SK-N-SH (cell line): ENCODE measurements at regions not wholly inside any gene's neighbourhood (a gene's known extent, or its start where the extent isn't known, plus 50 kb on each side); places are given as distances from the start of the nearest gene placed in this dataset.

ENCODE experiments used
- CTCF ChIA-PET: fragments of 300-600, 350-600 bp; formaldehyde crosslinking; extraction: SDS; loops from one replicate; lab custom pipeline; 2021; lab: Yijun Ruan, JAX
- POLR2A ChIA-PET: fragments of 350-600 bp; sonication (Branson Sonifier 250); formaldehyde crosslinking; extraction: SDS; loops from one replicate; lab custom pipeline; 2020; ENCODE audit warnings: antibody characterized with exemption, inconsistent platforms; lab: Yijun Ruan, JAX
- DNase-seq: peaks from one replicate; pipeline ENCODE4 v3.0.0; 2012
- H2AFZ ChIP-seq: fragments of 200-600 bp; sonication (generic); 2 replicates; pipeline ENCODE4 v1.8.1; 2016; ENCODE audit warnings: antibody characterized with exemption, mild to moderate bottlenecking, low read depth
- H3F3A ChIP-seq: fragments of 200-600 bp; sonication (generic); replicated peaks from 2 replicates; pipeline ENCODE3; 2016; ENCODE audit warnings: antibody characterized with exemption, mild to moderate bottlenecking; ENCODE audit not compliant: insufficient read depth
- H3K27ac ChIP-seq, 2 experiments: fragments of 200-500 bp in 1 of 2; fragments of 200-600 bp in 1 of 2; sonication (Bioruptor generic) in 1 of 2; sonication (generic), shearing (Covaris generic) in 1 of 2; 2 replicates each; pipeline versions ENCODE4 v1.5.1 to v1.6.1; 2014 to 2016; ENCODE audit warnings: low read depth in 2 of 2, inconsistent platforms in 1 of 2, low read length in 1 of 2, mild to moderate bottlenecking in 1 of 2, mixed read lengths in 1 of 2
- H3K27me3 ChIP-seq: fragments of 200-600 bp; sonication (generic), shearing (Covaris generic); 2 replicates; pipeline ENCODE4 v1.6.1; 2016; ENCODE audit warnings: mixed run types; ENCODE audit not compliant: insufficient read depth
- H3K36me3 ChIP-seq, 2 experiments: fragments of 200-500 bp in 1 of 2; fragments of 200-600 bp in 1 of 2; sonication (Bioruptor generic) in 1 of 2; sonication (generic) in 1 of 2; replicated peaks in 1 of 2; 2 replicates each; pipeline versions ENCODE3 to v1.5.1; 2014 to 2016; ENCODE audit warnings: low read length in 1 of 2, mild to moderate bottlenecking in 1 of 2; ENCODE audit not compliant: insufficient read depth in 2 of 2, control insufficient read depth in 1 of 2
- H3K4me1 ChIP-seq, 2 experiments: fragments of 200-500 bp in 1 of 2; fragments of 200-600 bp in 1 of 2; sonication (Bioruptor generic) in 1 of 2; sonication (generic), shearing (Covaris generic) in 1 of 2; 2 replicates each; pipeline versions ENCODE4 v1.5.1 to v1.6.1; 2014 to 2016; ENCODE audit warnings: low read depth in 1 of 2, low read length in 1 of 2, mixed run types in 1 of 2; ENCODE audit not compliant: insufficient read depth in 2 of 2, control insufficient read depth in 1 of 2
- H3K4me2 ChIP-seq: fragments of 200-600 bp; sonication (generic), shearing (Covaris generic); 2 replicates; pipeline ENCODE4 v1.6.1; 2017; ENCODE audit warnings: mixed run types
- H3K4me3 ChIP-seq, 2 experiments: fragments of 200-500 bp in 1 of 2; fragments of 200-600 bp in 1 of 2; sonication (Bioruptor generic) in 1 of 2; sonication (generic), shearing (Covaris generic) in 1 of 2; 2 replicates each; pipeline versions ENCODE4 v1.5.1 to v1.8.1; 2014 to 2016; ENCODE audit warnings: low read depth in 2 of 2, inconsistent platforms in 1 of 2, low read length in 1 of 2, mild to moderate bottlenecking in 1 of 2, mixed read lengths in 1 of 2, moderate library complexity in 1 of 2
- H3K79me2 ChIP-seq: fragments of 200-600 bp; sonication (generic); 2 replicates; pipeline ENCODE4 v1.8.1; 2017; ENCODE audit warnings: mild to moderate bottlenecking; ENCODE audit not compliant: insufficient read depth
- H3K9ac ChIP-seq: fragments of 200-600 bp; sonication (generic); 2 replicates; pipeline ENCODE4 v1.6.1; 2017; ENCODE audit warnings: mixed run types
- H3K9me2 ChIP-seq: fragments of 200-600 bp; sonication (generic); 2 replicates; pipeline ENCODE4 v1.6.1; 2017; ENCODE audit warnings: mixed run types
- H3K9me3 ChIP-seq: fragments of 200-600 bp; sonication (generic); 2 replicates; pipeline ENCODE4 v1.6.1; 2017; ENCODE audit warnings: mixed run types, mild to moderate bottlenecking, moderate library complexity
- H4K20me1 ChIP-seq: fragments of 200-600 bp; sonication (generic); 2 replicates; pipeline ENCODE4 v1.6.1; 2017; ENCODE audit warnings: mild to moderate bottlenecking, mixed run types; ENCODE audit not compliant: insufficient read depth
- CHD2 ChIP-seq: fragments of 150-350 bp; IDR thresholded peaks from 2 replicates; pipeline ENCODE4 v1.6.1; 2018; ENCODE audit warnings: low read length; ENCODE audit not compliant: partially characterized antibody
- EP300 ChIP-seq, 2 experiments: IDR thresholded peaks; 2 replicates each; pipeline versions ENCODE4 v1.4.0 to v1.6.1; 2012; ENCODE audit warnings: borderline replicate concordance in 1 of 2, low read depth in 1 of 2, low read length in 1 of 2
- FOSL2 ChIP-seq: IDR thresholded peaks from 2 replicates; pipeline ENCODE4 v1.4.0; 2012; ENCODE audit warnings: low read depth, mild to moderate bottlenecking, moderate library complexity, borderline replicate concordance
- FOXJ3 ChIP-seq: sonication (generic); formaldehyde crosslinking; IDR thresholded peaks from 2 replicates; pipeline ENCODE4 v1.5.1; 2020; ENCODE audit warnings: mild to moderate bottlenecking, missing genetic modification reagents
- FOXM1 ChIP-seq: IDR thresholded peaks from 2 replicates; pipeline ENCODE4 v1.4.0; 2012; ENCODE audit warnings: low read depth, mild to moderate bottlenecking
- GABPA ChIP-seq: IDR thresholded peaks from 2 replicates; pipeline ENCODE4 v1.4.0; 2012; ENCODE audit warnings: low read depth, mild to moderate bottlenecking
- GATA2 ChIP-seq: sonication (generic); formaldehyde crosslinking; IDR thresholded peaks from 2 replicates; pipeline ENCODE4 v1.5.0; 2020; ENCODE audit warnings: mild to moderate bottlenecking, missing genetic modification reagents
- IRF3 ChIP-seq: fragments of 150-350 bp; IDR thresholded peaks from 2 replicates; pipeline ENCODE4 v1.6.1; 2016; ENCODE audit warnings: mild to moderate bottlenecking, low read depth, low read length
- JUND ChIP-seq: IDR thresholded peaks from 2 replicates; pipeline ENCODE4 v1.4.0; 2012
- MEF2A ChIP-seq: IDR thresholded peaks from 2 replicates; pipeline ENCODE4 v1.4.0; 2012; ENCODE audit warnings: low read depth, borderline replicate concordance
- MXI1 ChIP-seq: IDR thresholded peaks from 2 replicates; pipeline ENCODE4 v1.6.1; 2012; ENCODE audit warnings: mild to moderate bottlenecking, low read depth, low read length, improper control_type of control experiment
- NFIC ChIP-seq: IDR thresholded peaks from 2 replicates; pipeline ENCODE4 v1.4.0; 2012; ENCODE audit warnings: borderline replicate concordance
- NRF1 ChIP-seq: IDR thresholded peaks from 2 replicates; pipeline ENCODE4 v1.6.1; 2012; ENCODE audit warnings: low read depth, mild to moderate bottlenecking, low read length
- PBX3 ChIP-seq: IDR thresholded peaks from 2 replicates; pipeline ENCODE4; 2012
- POLR2AphosphoS5 ChIP-seq: IDR thresholded peaks from 2 replicates; pipeline ENCODE4 v1.6.1; 2012; ENCODE audit warnings: low read depth, low read length
- RAD21 ChIP-seq: IDR thresholded peaks from 2 replicates; pipeline ENCODE4 v1.6.1; 2012; ENCODE audit warnings: mild to moderate bottlenecking, low read length
- RCOR1 ChIP-seq: fragments of 150-350 bp; IDR thresholded peaks from 2 replicates; pipeline ENCODE4 v1.6.1; 2017; ENCODE audit warnings: antibody characterized with exemption, low read length
- RFX5 ChIP-seq: IDR thresholded peaks from 2 replicates; pipeline ENCODE4 v1.6.1; 2012; ENCODE audit warnings: mild to moderate bottlenecking, improper control_type of control experiment, low read length
- RXRA ChIP-seq: IDR thresholded peaks from 2 replicates; pipeline ENCODE4 v1.4.0; 2012; ENCODE audit warnings: low read depth, mild to moderate bottlenecking, borderline replicate concordance
- SIN3A ChIP-seq: IDR thresholded peaks from 2 replicates; pipeline ENCODE4 v1.6.1; 2012; ENCODE audit warnings: low read depth, mild to moderate bottlenecking, low read length, moderate library complexity, borderline replicate concordance
- SMC3 ChIP-seq: IDR thresholded peaks from 2 replicates; pipeline ENCODE4 v1.6.1; 2012; ENCODE audit warnings: low read depth, low read length, improper control_type of control experiment
- TAF1 ChIP-seq: IDR thresholded peaks from 2 replicates; pipeline ENCODE4 v1.6.1; 2012; ENCODE audit warnings: low read depth, mild to moderate bottlenecking, low read length, moderate library complexity, borderline replicate concordance
- TCF12 ChIP-seq: IDR thresholded peaks from 2 replicates; pipeline ENCODE4 v1.4.0; 2012
- TEAD4 ChIP-seq: IDR thresholded peaks from 2 replicates; pipeline ENCODE4 v1.4.0; 2012; ENCODE audit warnings: mild to moderate bottlenecking, borderline replicate concordance; ENCODE audit not compliant: insufficient read depth
- YY1 ChIP-seq: IDR thresholded peaks from 2 replicates; pipeline ENCODE4 v1.4.0; 2012; ENCODE audit warnings: low read depth, mild to moderate bottlenecking
- ZBTB33 ChIP-seq: IDR thresholded peaks from 2 replicates; pipeline ENCODE4 v1.4.0; 2012; ENCODE audit warnings: low read depth, borderline replicate concordance
- WGBS: methylation state at CpG from one replicate; pipeline ENCODE4 v1.1.6; 2017; ENCODE audit warnings: low lambda C conversion rate; 5-methylcytosine and 5-hydroxymethylcytosine counted together
- TF ChIP-seq, protein P1 (sequence below): IDR thresholded peaks from 2 replicates; pipeline ENCODE4 v1.4.0; 2012; ENCODE audit warnings: low read depth
- TF ChIP-seq, protein P2 (sequence below): IDR thresholded peaks from 2 replicates; pipeline ENCODE4 v1.4.0; 2012; ENCODE audit warnings: low read depth, borderline replicate concordance
- TF ChIP-seq, protein P3 (sequence below): fragments of 200-600 bp; sonication (generic); IDR thresholded peaks from 2 replicates; pipeline ENCODE4 v1.6.1; 2017; ENCODE audit warnings: antibody characterized with exemption, mild to moderate bottlenecking, moderate library complexity

DNA sequence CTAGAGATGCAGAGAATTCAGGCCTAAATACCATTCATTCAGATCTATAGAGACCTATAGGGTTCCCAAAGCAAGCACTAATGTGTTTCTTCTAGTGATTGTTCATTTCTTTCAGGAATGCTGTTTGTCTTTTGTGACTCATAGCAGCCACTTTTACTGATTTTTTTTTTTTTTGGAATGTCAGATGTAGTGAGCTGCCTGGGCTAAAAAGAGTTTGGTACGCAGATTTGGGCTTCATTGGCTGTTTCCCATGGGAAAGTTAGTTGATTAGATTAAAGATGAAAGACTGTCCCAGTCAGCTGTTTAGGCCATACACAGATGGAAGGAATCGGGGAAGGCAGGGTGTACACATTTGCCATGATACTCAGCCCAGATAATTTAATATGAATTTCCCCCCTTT is 87.6 kb downstream of the CDC42EP3 start:
- Histone ChIP-seq H3K4me3 (no peak overlapping the region), H2AFZ (no peak overlapping the region), H3K9me3 (no peaks in the 10 kb centered on the region), H3F3A (peaks cover 54% of the 10 kb centered on the region), H3K4me1 (peaks cover 22 to 67% of the 10 kb centered on the region in 2 experiments), H3K79me2 (no peaks in the 10 kb centered on the region), H3K9me2 (no peaks in the 10 kb centered on the region), H4K20me1 (no peaks in the 10 kb centered on the region), H3K27me3 (no peaks in the 10 kb centered on the region), H3K4me2 (peak overlapping the region; percentile 57; the same call in 1 of the 2 replicates), H3K27ac (peak overlapping the region; percentile 48 to 96; a peak in 3 of 4 replicates), H3K9ac (peak overlapping the region; percentile 66; the same call in 1 of the 2 replicates), H3K36me3 (no peaks in the 10 kb centered on the region)
- DNase-seq: no peak
- POLR2A ChIA-PET: no interaction called here
- CTCF ChIA-PET: interaction anchor here (1.4 kb wide), 1 partner anchor 17 kb away, joined by 3 read pairs; no protein-coding TSS in a partner anchor
- 15% methylated on average over 2 of the region's 2 CpGs for WGBS
- TF ChIP-seq PBX3 (peak; percentile 75), TEAD4 (peak; percentile 69; the same call in 1 of the 2 replicates), YY1 (no peak), EP300 (IDR thresholded peaks at IDR 0.05; ENCODE audit: borderline replicate concordance in 1 of 2, low read depth in 1 of 2, low read length in 1 of 2) (peak in 1 of 2 experiments; percentile 67; a peak in 1 of 4 replicates), NFIC (peak; percentile 46; the same call in 1 of the 2 replicates), RFX5 (no peak), SIN3A (no peak), MXI1 (no peak), RCOR1 (no peak), MEF2A (no peak), ZBTB33 (no peak), FOXJ3 (CRISPR knock-in tag) (no peak), GATA2 (no peak), CHD2 (no peak), RXRA (no peak; the same call in 1 of the 2 replicates), JUND (peak; percentile 83), SMC3 (no peak), FOXM1 (no peak), FOSL2 (peak; percentile 94), TCF12 (peak; percentile 84), TAF1 (no peak), GABPA (no peak), IRF3 (no peak), RAD21 (no peak), POLR2AphosphoS5 (0 out of 2 replicates have a peak, but pooled peaks have one; percentile 35), NRF1 (no peak)
- TF ChIP-seq, protein P1, sequence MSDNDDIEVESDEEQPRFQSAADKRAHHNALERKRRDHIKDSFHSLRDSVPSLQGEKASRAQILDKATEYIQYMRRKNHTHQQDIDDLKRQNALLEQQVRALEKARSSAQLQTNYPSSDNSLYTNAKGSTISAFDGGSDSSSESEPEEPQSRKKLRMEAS: no peak
- TF ChIP-seq, protein P2, sequence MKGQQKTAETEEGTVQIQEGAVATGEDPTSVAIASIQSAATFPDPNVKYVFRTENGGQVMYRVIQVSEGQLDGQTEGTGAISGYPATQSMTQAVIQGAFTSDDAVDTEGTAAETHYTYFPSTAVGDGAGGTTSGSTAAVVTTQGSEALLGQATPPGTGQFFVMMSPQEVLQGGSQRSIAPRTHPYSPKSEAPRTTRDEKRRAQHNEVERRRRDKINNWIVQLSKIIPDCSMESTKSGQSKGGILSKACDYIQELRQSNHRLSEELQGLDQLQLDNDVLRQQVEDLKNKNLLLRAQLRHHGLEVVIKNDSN: no peak
- TF ChIP-seq, protein P3, sequence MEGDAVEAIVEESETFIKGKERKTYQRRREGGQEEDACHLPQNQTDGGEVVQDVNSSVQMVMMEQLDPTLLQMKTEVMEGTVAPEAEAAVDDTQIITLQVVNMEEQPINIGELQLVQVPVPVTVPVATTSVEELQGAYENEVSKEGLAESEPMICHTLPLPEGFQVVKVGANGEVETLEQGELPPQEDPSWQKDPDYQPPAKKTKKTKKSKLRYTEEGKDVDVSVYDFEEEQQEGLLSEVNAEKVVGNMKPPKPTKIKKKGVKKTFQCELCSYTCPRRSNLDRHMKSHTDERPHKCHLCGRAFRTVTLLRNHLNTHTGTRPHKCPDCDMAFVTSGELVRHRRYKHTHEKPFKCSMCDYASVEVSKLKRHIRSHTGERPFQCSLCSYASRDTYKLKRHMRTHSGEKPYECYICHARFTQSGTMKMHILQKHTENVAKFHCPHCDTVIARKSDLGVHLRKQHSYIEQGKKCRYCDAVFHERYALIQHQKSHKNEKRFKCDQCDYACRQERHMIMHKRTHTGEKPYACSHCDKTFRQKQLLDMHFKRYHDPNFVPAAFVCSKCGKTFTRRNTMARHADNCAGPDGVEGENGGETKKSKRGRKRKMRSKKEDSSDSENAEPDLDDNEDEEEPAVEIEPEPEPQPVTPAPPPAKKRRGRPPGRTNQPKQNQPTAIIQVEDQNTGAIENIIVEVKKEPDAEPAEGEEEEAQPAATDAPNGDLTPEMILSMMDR: no peak
